HCT116 (cell line): ENCODE measurements at regions not wholly inside any gene's neighbourhood (a gene's known extent, or its start where the extent isn't known, plus 50 kb on each side); places are given as distances from the start of the nearest gene placed in this dataset.

ENCODE experiments used
- ATAC-seq: fragments of 200-7000 bp; cut with Tn5 transposase; 2 replicates; pipeline ENCODE4 v1.9.1; 2020; ENCODE audit warnings: mild to moderate bottlenecking, moderate library complexity
- BruUV-seq: library from RNA; stranded (reverse); fragments of 400-500 nt; replicated peaks from 2 replicates; lab custom pipeline; 2021; lab: Mats Ljungman, UMichigan
- CTCF ChIA-PET: fragments of 300-600 bp; sonication (Branson Sonifier 250); formaldehyde crosslinking; loops from one replicate; lab custom pipeline; 2021; ENCODE audit warnings: antibody characterized with exemption; lab: Charles Lee
- POLR2A ChIA-PET: fragments of 300-600, 350-600 bp; sonication (Branson Sonifier 250); formaldehyde crosslinking; loops from one replicate; lab custom pipeline; 2021; ENCODE audit warnings: antibody characterized with exemption; lab: Charles Lee
- RAD21 ChIA-PET, 2 experiments: fragments of 300-600 bp; sonication (Branson Sonifier 250); formaldehyde crosslinking; loops; one replicate each; lab custom pipeline; 2023; ENCODE audit warnings: low total read pairs in 2 of 2; ENCODE audit not compliant: uncharacterized antibody in 2 of 2, unreplicated experiment in 2 of 2, low non-redundant PET in 1 of 2; lab: Charles Lee
- DNase-seq: peaks from one replicate; pipeline ENCODE4 v3.0.0-alpha.2; 2010; ENCODE audit warnings: low read depth, low spot score
- H2AFZ ChIP-seq: fragments of 200-600 bp; shearing (Covaris generic), sonication (generic); 2 replicates; pipeline ENCODE4 v1.6.1; 2017; ENCODE audit warnings: low read depth, mixed run types, mixed read lengths, antibody characterized with exemption, low read length; ENCODE audit not compliant: poor library complexity, severe bottlenecking
- H3K27ac ChIP-seq: 2 replicates; pipeline ENCODE4 v1.5.1; 2012; ENCODE audit warnings: low read depth, low read length
- H3K27me3 ChIP-seq: fragments of 200-600 bp; sonication (generic); 2 replicates; pipeline ENCODE4 v1.6.1; 2016; ENCODE audit warnings: mixed run types, low read length, mixed read lengths; ENCODE audit not compliant: insufficient read depth
- H3K36me3 ChIP-seq, 2 experiments: fragments of 200-500 bp in 1 of 2; fragments of 200-600 bp in 1 of 2; sonication (Bioruptor generic) in 1 of 2; sonication (generic) in 1 of 2; 2 replicates each; pipeline versions ENCODE4 v1.5.1 to v1.6.1; 2014 to 2016; ENCODE audit warnings: low read length in 2 of 2, inconsistent platforms in 1 of 2, mixed read lengths in 1 of 2, mixed run types in 1 of 2; ENCODE audit not compliant: insufficient read depth in 2 of 2, control insufficient read depth in 1 of 2
- H3K4me1 ChIP-seq, 2 experiments: fragments of 200-600 bp in 1 of 2; sonication (generic) in 1 of 2; 2 replicates each; pipeline versions ENCODE4 v1.5.1 to v1.6.1; 2012 to 2017; ENCODE audit warnings: low read length in 2 of 2, inconsistent platforms in 1 of 2, mild to moderate bottlenecking in 1 of 2, mixed read lengths in 1 of 2, mixed run types in 1 of 2, moderate library complexity in 1 of 2; ENCODE audit not compliant: insufficient read depth in 2 of 2, control insufficient read depth in 1 of 2
- H3K4me2 ChIP-seq: fragments of 200-600 bp; sonication (generic); 2 replicates; pipeline ENCODE4 v1.6.1; 2017; ENCODE audit warnings: mixed run types, low read length, mixed read lengths
- H3K4me3 ChIP-seq, 2 experiments: fragments of 200-600 bp in 1 of 2; sonication (generic) in 1 of 2; replicated peaks in 1 of 2; 2 replicates each; pipeline ENCODE4 v1.5.1; 2011 to 2016; ENCODE audit warnings: low read length in 2 of 2, control low read depth in 1 of 2, low read depth in 1 of 2, mild to moderate bottlenecking in 1 of 2, mixed read lengths in 1 of 2, mixed run types in 1 of 2
- H3K79me2 ChIP-seq: fragments of 200-600 bp; sonication (generic); 2 replicates; pipeline ENCODE4 v1.6.1; 2017; ENCODE audit warnings: mild to moderate bottlenecking, mixed run types, low read length, moderate library complexity, mixed read lengths; ENCODE audit not compliant: insufficient read depth
- H3K9ac ChIP-seq: fragments of 200-600 bp; sonication (generic); 2 replicates; pipeline ENCODE4 v1.6.1; 2016; ENCODE audit warnings: low read length, mixed read lengths
- H3K9me2 ChIP-seq: fragments of 200-600 bp; sonication (generic), shearing (Covaris generic); 2 replicates; pipeline ENCODE4 v1.6.1; 2017; ENCODE audit warnings: mixed run types, mild to moderate bottlenecking, moderate library complexity; ENCODE audit not compliant: insufficient read depth
- H3K9me3 ChIP-seq, 2 experiments: fragments of 200-500 bp in 1 of 2; fragments of 200-600 bp in 1 of 2; sonication (Bioruptor generic) in 1 of 2; sonication (generic) in 1 of 2; 2 replicates each; pipeline ENCODE4 v1.6.1; 2014 to 2017; ENCODE audit warnings: low read length in 2 of 2, mixed read lengths in 2 of 2, inconsistent platforms in 1 of 2, low read depth in 1 of 2, mild to moderate bottlenecking in 1 of 2, mixed run types in 1 of 2, moderate library complexity in 1 of 2; ENCODE audit not compliant: control insufficient read depth in 1 of 2, insufficient read depth in 1 of 2
- H4K20me1 ChIP-seq: fragments of 200-600 bp; sonication (generic), shearing (Covaris generic); 2 replicates; pipeline ENCODE4 v1.6.1; 2017; ENCODE audit warnings: mixed run types, mild to moderate bottlenecking, moderate library complexity; ENCODE audit not compliant: insufficient read depth
- CEBPB ChIP-seq: IDR thresholded peaks from 2 replicates; pipeline ENCODE4 v1.6.1; 2012; ENCODE audit warnings: low read depth
- CTCF ChIP-seq, 3 experiments: fragments of 200-600 bp in 1 of 3; sonication (generic) in 1 of 3; IDR thresholded peaks in 2 of 3; conservative IDR thresholded peaks in 1 of 3; 2 replicates each; pipeline ENCODE4 v1.5.1; 2012 to 2017; ENCODE audit warnings: low read depth in 2 of 3, low read length in 2 of 3, antibody characterized with exemption in 1 of 3, borderline replicate concordance in 1 of 3, control low read depth in 1 of 3, mild to moderate bottlenecking in 1 of 3, mixed read lengths in 1 of 3, mixed run types in 1 of 3, moderate library complexity in 1 of 3; ENCODE audit not compliant: insufficient read depth in 1 of 3
- ELF1 ChIP-seq: IDR thresholded peaks from 2 replicates; pipeline ENCODE4 v1.6.1; 2012; ENCODE audit warnings: low read depth, borderline replicate concordance
- EZH2 ChIP-seq: fragments of 200-600 bp; sonication (generic); IDR thresholded peaks from 2 replicates; pipeline ENCODE4 v1.6.1; 2017; ENCODE audit warnings: antibody characterized with exemption, mixed run types
- POLR2A ChIP-seq: IDR thresholded peaks from 2 replicates; pipeline ENCODE4 v1.7.0; 2011; ENCODE audit warnings: borderline replicate concordance; ENCODE audit not compliant: insufficient read depth, insufficient read length; ENCODE audit errors: extremely low read depth
- POLR2AphosphoS5 ChIP-seq: IDR thresholded peaks from 2 replicates; pipeline ENCODE4 v1.6.1; 2011; ENCODE audit warnings: mild to moderate bottlenecking, low read depth, low read length, moderate library complexity
- RAD21 ChIP-seq: IDR thresholded peaks from 2 replicates; pipeline ENCODE4 v1.6.1; 2012; ENCODE audit warnings: low read depth, mild to moderate bottlenecking
- TCF7L2 ChIP-seq: IDR thresholded peaks from 2 replicates; pipeline ENCODE4 v1.7.0; 2011; ENCODE audit warnings: borderline replicate concordance, inconsistent platforms; ENCODE audit not compliant: insufficient read depth, insufficient read length; ENCODE audit errors: extremely low read depth
- ZFX ChIP-seq: fragments of 450-650 bp; IDR thresholded peaks from 2 replicates; pipeline ENCODE4 v1.6.1; 2017
- ZNF274 ChIP-seq: fragments of 200-500 bp; sonication (Bioruptor generic); IDR thresholded peaks from 2 replicates; pipeline ENCODE4 v1.6.1; 2014; ENCODE audit warnings: mild to moderate bottlenecking, low read depth, low read length, inconsistent platforms
- intact Hi-C: fragments of 100-400 bp; cut with micrococcal nuclease; formaldehyde crosslinking; loops from 2 replicates; pipeline ENCODE4 v1.10.0; 2022
- TF ChIP-seq, protein P1 (sequence below): IDR thresholded peaks from 2 replicates; pipeline ENCODE4 v1.6.1; 2012; ENCODE audit warnings: low read depth
- TF ChIP-seq, protein P2 (sequence below): IDR thresholded peaks from 2 replicates; pipeline ENCODE4 v1.6.1; 2011; ENCODE audit warnings: mild to moderate bottlenecking, low read length, moderate library complexity; ENCODE audit not compliant: insufficient replicate concordance; ENCODE audit errors: extremely low read depth

- intact Hi-C loops, result no loop called here
- no peaks in the 10 kb centered on the region for H4K20me1 ChIP-seq
- no peaks in the 10 kb centered on the region for H3K9me2 ChIP-seq
- no peak overlapping the region for H3K4me2 ChIP-seq
- H3K4me1 ChIP-seq, result no peaks in the 10 kb centered on the region
- H3K36me3 ChIP-seq, result no peaks in the 10 kb centered on the region
- ChIA-PET POLR2A (no interaction called here), CTCF (no interaction called here), RAD21 (no interaction called here)
- H3K9ac ChIP-seq, result no peak overlapping the region
- DNase-seq (no peak), ATAC-seq (no peak)
- TF ChIP-seq CTCF (IDR thresholded peaks at IDR 0.05 in 2 of 3, conservative IDR thresholded peaks at IDR 0.05 in 1 of 3; ENCODE audit: borderline replicate concordance in 1 of 3, insufficient read depth in 1 of 3, low read depth in 2 of 3, low read length in 2 of 3), result no peak
- TF ChIP-seq CEBPB, result no peak
- no peak for TF ChIP-seq POLR2A
- no peak for TF ChIP-seq POLR2AphosphoS5
- TF ChIP-seq ZFX, result no peak
- no peak for TF ChIP-seq ELF1
- TF ChIP-seq RAD21, result no peak
- TF ChIP-seq EZH2, result no peak
- no peak for TF ChIP-seq ZNF274
- no peak for TF ChIP-seq TCF7L2
- TF ChIP-seq, protein P1, sequence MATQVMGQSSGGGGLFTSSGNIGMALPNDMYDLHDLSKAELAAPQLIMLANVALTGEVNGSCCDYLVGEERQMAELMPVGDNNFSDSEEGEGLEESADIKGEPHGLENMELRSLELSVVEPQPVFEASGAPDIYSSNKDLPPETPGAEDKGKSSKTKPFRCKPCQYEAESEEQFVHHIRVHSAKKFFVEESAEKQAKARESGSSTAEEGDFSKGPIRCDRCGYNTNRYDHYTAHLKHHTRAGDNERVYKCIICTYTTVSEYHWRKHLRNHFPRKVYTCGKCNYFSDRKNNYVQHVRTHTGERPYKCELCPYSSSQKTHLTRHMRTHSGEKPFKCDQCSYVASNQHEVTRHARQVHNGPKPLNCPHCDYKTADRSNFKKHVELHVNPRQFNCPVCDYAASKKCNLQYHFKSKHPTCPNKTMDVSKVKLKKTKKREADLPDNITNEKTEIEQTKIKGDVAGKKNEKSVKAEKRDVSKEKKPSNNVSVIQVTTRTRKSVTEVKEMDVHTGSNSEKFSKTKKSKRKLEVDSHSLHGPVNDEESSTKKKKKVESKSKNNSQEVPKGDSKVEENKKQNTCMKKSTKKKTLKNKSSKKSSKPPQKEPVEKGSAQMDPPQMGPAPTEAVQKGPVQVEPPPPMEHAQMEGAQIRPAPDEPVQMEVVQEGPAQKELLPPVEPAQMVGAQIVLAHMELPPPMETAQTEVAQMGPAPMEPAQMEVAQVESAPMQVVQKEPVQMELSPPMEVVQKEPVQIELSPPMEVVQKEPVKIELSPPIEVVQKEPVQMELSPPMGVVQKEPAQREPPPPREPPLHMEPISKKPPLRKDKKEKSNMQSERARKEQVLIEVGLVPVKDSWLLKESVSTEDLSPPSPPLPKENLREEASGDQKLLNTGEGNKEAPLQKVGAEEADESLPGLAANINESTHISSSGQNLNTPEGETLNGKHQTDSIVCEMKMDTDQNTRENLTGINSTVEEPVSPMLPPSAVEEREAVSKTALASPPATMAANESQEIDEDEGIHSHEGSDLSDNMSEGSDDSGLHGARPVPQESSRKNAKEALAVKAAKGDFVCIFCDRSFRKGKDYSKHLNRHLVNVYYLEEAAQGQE, result no peak
- TF ChIP-seq, protein P2, sequence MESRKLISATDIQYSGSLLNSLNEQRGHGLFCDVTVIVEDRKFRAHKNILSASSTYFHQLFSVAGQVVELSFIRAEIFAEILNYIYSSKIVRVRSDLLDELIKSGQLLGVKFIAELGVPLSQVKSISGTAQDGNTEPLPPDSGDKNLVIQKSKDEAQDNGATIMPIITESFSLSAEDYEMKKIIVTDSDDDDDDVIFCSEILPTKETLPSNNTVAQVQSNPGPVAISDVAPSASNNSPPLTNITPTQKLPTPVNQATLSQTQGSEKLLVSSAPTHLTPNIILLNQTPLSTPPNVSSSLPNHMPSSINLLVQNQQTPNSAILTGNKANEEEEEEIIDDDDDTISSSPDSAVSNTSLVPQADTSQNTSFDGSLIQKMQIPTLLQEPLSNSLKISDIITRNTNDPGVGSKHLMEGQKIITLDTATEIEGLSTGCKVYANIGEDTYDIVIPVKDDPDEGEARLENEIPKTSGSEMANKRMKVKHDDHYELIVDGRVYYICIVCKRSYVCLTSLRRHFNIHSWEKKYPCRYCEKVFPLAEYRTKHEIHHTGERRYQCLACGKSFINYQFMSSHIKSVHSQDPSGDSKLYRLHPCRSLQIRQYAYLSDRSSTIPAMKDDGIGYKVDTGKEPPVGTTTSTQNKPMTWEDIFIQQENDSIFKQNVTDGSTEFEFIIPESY, result no peak
- no peak overlapping the region for H2AFZ ChIP-seq
- H3K27ac ChIP-seq, result no peak overlapping the region
- no peaks in the 10 kb centered on the region for H3K9me3 ChIP-seq
- no peaks in the 10 kb centered on the region; the same call in 1 of the 2 replicates for H3K27me3 ChIP-seq
- H3K4me3 ChIP-seq, result no peak overlapping the region
- BruUV-seq, result no TSS peak
- no peaks in the 10 kb centered on the region for H3K79me2 ChIP-seq
Measured at GRCh38 chr5:135696317-135696716, 117.5 kb upstream of the CXCL14 start.
